CD1c-positive myeloid dendritic cell (primary cell): ENCODE measurements at regions not wholly inside any gene's neighbourhood (a gene's known extent, or its start where the extent isn't known, plus 50 kb on each side); places are given as distances from the start of the nearest gene placed in this dataset.
"Not testable (repeated sequence)": the region's sequence is repeated elsewhere in the genome, so short reads cannot be mapped to it uniquely, and the experiment has no call there.

Source experiments
- DNase-seq: peaks from one replicate; pipeline ENCODE4 v3.0.0-alpha.2; 2016; ENCODE audit errors: extremely low spot score

DNA sequence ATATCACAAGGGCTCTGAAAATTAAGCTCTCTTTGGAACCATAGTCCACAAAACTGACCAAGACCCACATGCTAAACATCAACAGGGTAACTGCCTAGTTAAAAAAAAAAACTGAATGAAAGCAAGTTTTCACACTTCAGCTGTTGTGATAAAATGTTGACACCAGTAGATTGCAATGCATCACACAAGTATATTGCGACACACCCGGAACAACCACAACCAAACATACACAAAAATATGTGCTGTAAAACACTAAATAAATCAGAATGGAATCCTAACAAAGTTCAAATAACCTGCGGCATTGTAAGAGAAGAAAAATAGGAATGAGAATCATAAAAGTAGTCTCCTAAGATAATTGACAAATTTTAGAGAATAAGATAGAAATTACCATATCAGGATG lies 710.3 kb downstream of the AACS start:
- no peak for DNase-seq

DNA sequence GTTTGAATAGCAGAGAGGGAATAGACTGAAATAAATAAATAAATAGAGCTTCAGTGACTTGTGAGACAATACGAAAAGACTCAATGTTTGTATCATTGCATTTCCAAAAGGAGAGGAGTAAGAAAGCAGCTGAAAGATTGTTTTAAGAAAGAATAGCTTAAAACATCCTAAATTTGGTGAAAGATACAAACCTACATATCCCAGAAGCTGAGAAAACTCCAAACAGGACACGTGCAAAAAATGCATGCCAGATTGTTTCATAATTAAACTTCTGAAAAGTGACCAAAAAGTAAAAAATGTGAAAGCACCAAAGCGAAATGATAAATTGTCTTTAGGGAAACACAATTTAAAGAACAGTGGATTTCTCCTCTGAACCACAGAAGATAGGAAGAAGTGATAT lies 711.0 kb downstream of the AACS start:
- DNase-seq = no peak

DNA sequence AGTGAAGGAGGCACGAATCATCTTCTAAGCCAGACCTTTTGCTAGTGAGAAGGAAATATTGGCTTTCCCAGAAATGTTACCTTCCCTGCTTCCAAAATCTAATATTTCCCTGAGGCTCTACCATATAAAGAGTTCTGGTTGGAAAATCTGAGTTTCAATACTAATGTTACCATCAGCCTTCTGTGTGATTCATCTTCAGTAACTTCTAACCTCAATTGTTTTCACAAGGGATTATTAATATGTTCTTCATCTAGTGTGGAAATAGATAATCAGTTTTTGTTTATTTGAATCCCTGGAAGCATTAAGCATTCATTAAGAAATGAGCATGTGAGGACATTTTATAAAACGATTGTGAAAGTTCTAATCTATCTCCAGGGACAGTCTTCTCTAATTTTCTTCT lies 720.9 kb downstream of the AACS start:
- DNase-seq = no peak

DNA sequence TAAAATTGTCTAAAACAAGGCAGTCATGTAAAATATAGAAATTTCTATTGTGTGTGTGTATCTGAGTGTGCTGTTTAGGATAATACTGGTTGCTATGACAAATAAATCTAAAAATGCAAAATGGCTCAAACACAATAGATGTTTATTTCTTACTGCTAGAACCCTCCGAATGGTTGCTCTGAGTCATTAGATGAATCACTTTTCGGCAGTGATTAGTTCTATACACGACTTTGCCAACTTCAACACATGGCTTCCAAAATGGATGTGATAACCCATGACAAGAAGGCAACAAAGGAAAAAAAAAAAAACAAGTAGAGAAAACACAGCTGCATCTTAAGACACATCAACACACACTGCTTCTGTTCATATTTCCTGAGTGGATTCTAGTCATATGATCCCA lies 729.2 kb downstream of the AACS start:
- no peak for DNase-seq

DNA sequence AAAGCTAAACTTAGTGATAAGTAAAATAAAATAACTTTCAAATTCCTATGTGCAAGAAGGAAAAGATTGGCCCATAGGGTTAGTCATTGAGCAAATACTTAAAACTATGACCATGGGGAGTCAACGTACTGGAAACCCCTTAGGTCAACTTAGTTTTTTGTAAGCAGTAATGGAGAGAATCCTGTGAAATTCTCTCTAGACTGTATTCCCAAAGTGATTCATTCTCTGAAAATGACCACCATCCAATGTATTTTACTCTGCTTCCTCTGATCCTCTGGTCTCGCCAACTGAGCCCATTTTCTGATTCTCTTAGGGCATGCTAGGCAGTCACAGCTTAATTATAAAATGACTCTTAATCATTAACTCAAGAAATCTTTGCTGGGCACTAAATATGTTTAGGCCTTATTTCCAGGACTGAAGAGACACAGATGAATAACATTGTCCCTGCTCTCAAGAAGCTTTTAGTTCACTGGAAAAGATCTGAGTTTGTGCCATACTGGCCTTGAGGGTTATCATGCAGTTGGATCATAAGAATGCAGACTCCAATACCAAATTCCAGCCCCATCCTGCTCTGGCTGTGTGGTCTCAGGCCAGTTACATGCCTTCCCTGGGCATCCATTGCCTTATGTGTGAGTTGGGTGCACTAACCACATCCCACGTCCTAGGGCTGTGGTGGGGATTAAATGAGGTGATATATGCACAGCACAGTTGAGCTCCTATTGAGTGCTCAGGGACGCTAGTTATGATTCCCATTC lies 732.4 kb downstream of the AACS start:
- DNase-seq = no peak

DNA sequence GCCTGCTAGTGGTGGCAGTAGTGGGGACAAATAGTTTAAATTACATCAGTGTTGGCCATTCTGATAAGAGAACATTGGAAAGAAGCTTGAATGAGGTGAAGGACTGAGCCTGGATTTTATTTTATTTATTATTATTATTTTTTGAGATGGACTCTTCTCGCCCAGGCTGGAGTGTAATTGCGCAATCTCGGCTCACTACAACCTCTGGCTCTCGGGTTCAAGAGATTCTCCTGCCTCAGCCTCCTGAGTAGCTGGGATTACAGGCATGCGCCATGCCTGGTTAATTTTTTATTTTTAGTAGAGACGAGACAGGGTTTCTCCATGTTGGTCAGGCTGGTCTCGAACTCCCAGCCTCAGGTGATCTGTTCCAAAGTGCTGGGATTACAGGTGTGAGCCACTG lies 739.4 kb downstream of the AACS start:
- DNase-seq = no peak

DNA sequence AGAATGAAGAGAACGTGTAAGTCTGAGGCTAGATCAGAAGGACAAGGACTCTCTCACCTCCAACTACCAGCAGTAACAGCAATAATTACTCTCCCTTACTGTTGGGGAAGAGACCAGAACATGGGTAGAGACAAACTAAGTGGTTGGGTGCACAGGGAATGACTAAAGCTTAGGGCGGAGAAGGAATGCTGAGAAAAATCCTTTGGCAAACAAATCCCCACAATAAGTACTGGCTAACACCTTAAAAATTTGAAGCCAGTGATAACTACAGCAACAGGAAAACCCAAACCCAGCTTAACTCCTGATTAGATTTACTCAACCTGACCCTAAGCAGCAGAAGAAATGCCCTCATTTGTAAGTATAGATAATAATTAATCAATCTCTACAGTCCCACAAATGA lies 759.0 kb downstream of the AACS start:
- no peak for DNase-seq

DNA sequence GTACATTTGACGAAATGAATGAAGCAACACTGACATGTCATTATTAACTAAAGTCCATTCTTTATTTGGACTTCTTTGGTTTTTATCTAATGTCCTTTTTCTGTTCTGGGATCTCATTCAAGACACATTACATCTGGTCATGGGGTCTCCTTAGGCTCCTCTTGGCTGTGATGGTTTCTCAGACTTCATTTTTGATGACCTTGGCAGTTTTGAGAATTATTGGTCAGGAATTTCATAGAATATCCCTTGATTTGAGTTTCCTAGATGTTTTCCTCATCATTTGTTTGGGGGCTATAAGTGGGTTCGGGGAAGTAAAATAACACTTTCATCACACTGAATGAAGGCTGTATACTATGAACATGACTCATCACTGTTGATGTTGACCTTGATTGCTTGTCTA lies 770.6 kb downstream of the AACS start:
- no peak for DNase-seq

DNA sequence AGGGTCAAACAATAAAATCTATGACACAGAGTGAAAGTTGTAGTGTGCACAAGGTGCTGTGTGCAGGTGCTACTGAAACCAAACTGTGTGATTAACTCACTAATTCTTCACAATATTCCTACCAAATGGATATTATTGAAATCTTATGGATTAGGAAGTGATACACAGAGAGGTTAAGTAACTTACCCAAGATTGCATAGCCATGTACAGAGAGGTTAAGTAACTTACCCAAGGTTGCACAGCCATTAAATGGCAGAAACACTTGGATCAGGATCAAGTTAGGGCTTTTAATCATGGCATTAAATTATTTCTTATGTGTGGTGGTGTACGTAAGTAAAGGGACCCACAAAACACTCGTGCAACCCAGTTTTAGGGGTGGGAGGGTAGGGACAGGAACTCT lies 771.4 kb downstream of the AACS start:
- no peak for DNase-seq

DNA sequence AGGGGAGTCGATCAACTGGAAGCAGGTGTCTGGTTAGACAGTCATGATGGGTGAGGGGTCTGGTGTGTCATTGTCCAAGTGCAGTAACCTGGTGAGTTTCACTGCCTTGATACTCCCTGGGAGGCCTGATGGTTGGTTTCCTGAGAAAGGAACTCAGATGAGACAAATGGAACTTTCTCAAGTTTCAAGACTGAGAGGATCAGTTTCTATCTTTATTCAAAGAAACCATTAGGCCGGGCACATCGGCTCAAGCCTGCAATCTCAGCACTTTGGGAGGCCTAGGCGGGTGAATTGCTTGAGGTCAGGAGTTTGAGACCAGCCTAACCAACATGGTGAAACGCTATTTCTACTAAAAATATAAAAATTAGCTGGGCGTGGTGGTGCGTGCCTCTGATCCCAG lies 776.1 kb downstream of the AACS start:
- DNase-seq = no peak

DNA sequence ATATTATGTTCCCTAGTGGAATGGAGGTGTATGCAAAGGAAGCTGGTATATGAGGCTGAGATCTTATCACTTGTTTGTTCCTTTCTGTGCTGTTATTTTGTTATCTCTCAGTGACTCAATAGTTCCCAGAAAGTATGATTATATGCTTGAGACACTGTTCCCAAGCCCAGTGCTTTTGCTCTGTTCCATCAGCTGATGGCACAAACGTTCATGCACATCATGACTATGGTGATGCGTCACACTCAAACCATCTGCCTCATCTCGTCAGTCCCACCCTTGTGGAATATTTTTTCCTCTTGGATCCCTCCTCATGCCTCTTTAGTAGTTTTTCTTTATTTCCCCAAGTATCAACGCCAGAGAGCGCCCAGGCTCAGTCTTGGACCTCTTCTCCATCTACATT lies 786.9 kb downstream of the AACS start:
- no peak for DNase-seq

DNA sequence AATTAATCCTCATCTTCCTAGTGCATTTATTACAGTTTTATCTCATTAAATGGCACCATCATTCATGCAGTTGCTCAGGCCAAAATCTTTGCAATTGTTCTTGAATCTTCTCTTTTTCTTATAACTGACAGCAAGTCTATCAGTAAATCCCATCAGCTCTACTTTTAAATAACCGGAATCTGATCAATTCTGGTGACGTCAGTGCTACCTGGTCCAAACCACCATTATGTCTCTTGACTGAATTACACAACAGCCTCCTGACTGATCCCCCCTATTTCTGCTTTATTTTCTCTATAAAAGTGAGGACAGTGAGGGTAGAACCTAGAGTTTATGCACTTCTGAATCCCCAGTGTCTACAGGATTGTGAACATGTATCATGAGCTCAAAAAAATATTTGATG lies 787.4 kb downstream of the AACS start:
- no peak for DNase-seq

DNA sequence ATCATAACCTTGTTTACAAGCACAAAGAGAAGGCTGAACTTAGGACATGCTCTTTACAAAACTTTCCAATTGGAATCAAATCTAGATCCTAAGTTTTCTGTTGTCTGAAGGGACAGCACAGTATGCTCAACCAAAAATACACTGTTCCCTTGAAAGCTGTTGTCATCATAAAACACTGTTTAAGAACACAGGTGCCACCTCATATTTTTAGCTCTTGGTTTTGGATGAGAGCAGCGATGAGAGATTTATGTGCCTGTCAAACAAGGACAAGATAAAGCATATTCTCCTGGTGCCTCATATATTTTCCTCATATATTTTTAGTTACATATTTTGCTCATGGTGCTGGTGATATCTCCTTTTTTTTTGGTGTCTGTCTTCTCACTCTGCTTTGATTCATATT lies 788.4 kb downstream of the AACS start:
- DNase-seq = no peak

DNA sequence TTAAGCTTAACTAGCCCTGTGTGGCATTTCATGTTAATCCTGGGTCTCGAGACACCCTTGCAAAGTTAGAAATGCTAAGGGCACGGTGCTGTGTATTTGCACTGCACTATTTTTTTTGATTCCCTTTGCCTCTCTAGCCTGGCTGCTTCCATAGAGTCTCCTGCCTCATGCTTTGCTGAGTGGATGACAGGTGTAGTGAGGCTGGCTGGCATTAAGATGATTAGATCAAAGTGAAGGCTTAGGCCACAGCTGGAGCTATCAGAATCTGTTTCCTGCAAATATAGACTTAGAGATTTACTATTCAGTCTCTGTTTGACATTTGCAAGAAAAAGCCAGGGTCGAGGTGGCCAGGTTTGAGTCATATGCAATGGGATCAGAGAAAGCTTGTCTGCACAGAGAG lies 791.1 kb downstream of the AACS start:
- DNase-seq = no peak

DNA sequence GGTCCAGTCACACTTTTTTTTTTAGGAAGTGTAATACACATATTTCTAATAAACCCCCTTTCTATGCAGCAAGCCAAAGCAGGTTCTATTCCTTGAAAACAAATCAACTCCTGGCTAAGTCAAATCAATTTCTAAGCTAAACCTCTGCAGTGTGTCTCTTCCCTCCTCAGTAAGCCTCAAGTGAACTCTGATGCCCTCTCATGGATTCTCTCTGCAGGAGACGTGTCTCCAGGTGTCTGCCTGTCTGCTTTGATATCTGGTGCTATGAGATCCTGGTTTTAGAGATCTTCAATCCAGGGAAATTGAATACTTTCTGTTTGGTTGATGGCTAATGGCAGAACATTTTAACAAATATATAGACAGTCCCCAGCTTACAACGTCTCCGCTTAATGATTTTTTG lies 791.7 kb downstream of the AACS start:
- no peak for DNase-seq

DNA sequence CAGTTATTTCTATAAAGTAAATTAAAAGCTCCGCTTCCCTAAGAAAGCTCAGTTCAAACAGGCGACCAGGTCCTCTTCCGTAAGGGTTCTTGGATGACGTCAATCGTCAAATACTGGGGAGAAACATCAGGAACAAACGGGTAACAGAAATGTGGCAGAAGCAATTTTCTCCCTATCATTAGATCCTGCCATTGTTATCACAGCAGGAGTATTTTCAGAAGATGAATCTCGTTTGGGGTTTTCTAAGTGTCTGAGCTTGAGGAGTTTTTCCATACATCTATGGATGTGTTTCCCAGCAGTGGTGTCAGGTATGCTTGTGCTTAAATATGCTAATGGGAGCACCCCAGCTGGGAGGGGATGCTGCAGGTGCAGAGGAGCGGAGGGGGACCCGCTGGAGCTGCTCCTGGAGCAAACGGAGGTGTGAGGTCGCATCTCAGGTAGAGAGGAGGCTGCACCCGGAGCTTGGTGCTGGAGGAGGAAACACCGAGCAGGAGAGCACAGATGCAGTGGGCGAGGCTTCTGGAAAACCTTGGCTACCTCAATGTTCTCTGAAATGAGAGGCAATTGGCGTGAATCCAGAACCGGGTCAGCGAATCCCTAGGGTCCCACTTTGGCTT lies 795.5 kb downstream of the AACS start:
- DNase-seq = no peak

DNA sequence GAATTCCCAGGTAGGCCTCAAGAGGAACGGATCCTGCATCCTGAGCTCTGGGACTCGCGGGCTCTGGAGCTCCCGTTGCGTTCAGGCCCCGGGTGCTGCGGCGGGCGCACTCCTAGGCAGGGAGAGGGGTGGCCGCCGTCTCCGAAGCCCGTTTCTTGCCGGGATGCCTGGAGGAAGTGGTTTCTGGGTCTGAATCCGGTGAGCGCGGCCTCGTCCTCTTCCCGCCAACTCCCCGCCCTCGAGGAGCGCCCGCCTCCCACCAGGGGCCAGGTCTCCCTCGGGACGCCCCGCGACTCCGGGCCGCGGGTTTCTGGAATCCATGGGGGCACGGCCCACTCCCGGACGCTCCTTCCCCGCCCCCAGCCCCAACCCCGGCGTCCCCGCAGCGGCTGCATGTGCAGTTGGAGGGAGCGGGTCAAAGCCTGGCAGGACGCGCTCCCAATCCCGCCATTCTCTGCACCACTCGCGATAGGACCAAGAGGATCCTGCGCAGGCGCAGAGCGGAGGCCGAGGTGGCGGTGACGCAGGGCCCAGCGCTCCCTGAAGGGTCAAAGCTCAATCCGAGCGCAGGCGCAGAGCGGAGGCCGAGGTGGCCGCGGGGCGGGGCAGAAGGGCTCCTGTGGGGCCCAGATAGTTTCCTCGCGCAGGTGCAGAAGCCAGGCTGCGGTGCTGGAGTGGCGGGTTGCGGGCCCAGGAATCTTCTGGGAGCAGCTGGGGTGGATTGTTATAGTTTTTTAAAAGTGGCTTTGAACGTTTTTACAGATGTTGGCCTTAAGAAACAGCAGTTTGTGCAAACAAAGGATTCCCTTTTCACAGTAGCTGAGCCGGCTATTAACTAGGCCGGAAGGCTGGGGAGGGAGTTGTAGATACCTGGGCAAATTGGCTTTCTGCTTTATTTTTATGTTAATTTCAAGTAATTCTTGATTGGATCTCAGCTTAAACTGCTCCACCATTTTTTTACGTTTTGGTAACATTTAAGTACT lies 796.4 kb downstream of the AACS start:
- DNase-seq = no peak

DNA sequence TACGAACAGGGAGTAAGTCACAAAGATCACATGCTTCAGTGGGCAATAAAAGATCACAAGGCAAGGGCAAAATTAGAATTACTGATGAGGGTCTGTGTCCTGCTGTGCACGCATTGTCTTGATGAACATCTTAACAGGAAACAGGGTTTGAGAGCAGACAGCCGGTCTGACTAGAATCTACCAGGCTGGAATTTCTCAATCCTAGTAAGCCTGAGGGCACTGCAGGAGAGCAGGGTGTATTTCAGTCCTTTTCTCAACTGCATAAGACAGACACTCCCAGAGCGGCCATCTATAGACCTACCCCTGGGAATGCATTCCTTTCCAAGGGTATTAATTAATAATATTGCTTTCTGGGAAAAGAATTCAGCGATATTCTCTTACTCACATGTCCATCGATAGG lies 800.0 kb downstream of the AACS start:
- DNase-seq = not testable (repeated sequence)

DNA sequence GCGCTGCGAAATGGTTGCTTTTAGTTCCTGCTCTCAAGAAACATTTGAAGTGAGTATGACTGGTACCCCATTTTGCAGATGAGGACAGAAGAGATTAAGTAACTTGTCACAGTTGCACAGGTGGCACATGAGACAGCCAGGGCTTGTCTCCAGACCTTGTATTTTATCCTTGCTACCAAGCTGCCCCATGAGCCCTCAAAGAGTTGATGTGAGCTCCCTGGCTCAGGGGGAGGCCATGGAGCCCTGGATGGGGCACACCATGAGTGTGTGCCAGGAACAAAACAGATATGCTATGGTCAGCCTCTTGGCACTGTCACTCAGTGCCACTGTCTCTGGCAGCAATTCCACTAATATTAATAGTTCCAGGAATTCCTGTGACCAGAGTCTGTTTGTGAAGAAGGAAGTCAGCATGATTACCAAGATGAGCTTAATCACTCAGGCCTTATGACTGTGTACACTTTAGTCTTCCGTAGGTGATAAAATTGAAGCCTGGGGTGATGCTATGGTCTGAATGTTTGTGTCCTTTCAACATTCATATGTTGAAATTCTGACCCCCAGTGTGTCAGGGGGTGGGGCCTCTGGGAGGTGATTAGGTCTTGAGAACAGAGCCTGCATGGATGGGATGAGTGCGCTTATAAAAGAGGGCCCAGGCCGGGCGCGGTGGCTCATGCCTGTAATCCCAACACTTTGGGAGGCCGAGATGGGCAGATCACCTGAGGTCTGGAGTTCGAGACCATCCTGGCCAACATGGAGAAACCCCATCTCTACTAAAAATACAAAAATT lies 806.8 kb downstream of the AACS start:
- no peak for DNase-seq

DNA sequence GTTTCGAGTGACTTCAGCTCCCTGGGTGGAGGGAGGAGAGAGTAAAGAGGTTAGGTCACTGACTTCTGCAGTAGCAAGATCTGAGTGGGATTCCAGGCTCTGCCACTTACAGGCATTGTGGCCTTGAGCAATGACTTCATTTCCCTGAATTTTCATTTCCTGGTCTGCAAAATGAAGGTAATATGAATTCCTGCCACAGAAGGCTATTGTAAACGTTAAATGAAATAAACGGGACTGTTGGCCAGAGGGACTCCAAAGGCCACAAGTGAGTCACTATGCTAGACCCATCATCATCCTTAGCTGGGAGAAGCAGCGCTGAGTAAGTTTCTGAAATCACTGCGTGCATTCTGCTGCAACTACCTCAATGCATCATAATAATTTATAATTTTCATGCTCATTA lies 807.8 kb downstream of the AACS start:
- DNase-seq = no peak

DNA sequence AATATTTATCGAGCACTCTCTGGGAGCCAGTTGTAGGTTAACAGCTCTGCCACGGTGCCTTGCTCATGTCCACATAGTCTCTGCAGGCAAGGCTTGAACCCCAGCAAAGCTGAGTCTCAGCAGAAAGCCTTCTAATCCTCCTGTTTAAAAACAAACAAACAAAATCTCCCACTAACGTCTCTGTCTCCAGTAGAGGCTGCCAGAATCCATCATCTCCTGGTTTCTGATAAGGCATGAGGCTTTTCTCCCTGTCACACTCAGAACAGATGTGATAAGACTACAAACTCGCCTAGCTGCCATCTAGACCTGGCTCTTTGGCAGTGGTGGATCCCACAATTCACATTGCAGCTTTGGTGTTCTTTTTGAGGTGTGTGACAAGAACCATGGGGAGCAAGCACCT lies 813.2 kb downstream of the AACS start:
- DNase-seq = no peak

DNA sequence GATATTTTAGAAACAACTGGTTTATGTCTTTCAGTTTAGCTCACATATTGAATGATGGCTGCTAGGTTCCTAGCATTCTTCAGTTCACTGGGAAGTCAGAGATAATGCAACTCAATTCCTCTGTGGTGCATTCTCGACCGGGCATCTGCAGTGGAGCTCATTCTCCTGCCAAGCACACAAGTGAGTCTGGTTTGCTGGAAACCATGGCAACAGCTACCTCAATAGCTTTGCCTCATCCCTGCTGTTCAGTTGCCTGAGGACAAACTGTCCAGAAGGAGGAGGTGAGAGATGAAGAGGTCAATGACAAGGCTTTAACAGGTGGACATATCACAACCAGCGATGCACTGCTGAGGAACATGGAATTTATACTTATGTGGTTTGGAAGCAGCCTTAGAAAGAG lies 816.9 kb downstream of the AACS start:
- DNase-seq = no peak
